ENCODE measurements at regions not wholly inside any gene's neighbourhood (a gene's known extent, or its start where the extent isn't known, plus 50 kb on each side); places are given as distances from the start of the nearest gene placed in this dataset.
"Not testable (repeated sequence)": the region's sequence is repeated elsewhere in the genome, so short reads cannot be mapped to it uniquely, and the experiment has no call there.

GRCh38 chr2:16186661-16187481 lies 246.5 kb downstream of the MYCN start:
- no peak for DNase-seq (ENCODE audit: low read depth in 3 of 3)

DNA sequence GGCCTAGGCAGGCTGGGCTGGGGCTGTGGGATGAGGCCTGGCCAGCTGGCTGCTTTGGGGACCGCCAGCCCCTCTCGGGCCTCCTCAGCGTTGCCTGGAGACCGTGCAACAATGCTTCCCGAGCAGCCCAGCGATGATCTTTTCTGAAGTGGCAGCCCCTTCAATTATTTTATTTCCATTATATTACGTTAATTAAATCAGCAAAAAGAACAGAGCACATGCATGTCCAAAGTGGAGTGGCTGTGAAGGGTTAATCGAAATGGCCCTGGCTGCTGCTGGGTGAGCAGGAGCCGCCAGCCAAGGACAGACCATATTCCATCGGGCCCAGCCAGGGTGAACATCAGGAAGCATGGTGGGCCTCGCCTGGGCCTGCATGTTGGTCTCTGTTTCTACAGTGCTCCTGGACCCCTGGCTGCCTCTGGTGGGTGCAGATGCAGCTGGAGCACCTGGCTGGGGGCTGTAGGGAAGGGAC lies 245.5 kb downstream of the MYCN start:
- no peak for DNase-seq (ENCODE audit: low read depth in 3 of 3)

GRCh38 chr2:16184945-16185660 lies 244.8 kb downstream of the MYCN start:
- DNase-seq (ENCODE audit: low read depth in 3 of 3): no peak

DNA sequence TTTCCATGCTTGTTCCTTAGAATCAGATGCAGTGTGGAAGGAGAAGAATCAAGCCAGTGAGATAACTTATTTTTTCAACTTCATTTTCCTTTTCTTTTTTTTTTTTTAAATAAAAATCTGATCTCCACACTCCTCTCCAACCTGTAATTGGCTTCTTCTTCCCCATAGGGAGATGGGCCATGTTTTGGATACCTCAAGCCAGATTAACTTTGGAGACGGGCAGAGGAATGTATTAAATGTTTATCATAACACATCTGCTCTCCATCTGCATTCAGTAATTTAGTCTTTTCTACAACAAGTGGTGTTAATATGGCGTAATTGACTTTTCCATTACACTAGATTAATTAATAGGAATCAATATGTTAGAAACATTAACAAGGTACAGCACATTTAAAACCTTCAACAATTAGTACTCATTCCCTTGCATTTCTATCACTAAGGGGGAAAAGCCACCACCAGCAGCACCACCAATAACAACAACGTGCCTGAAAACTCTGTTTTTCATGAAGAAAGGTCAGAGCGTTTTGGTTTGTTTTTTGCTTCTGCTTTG lies 244.1 kb downstream of the MYCN start:
- DNase-seq (ENCODE audit: low read depth in 3 of 3): no peak

DNA sequence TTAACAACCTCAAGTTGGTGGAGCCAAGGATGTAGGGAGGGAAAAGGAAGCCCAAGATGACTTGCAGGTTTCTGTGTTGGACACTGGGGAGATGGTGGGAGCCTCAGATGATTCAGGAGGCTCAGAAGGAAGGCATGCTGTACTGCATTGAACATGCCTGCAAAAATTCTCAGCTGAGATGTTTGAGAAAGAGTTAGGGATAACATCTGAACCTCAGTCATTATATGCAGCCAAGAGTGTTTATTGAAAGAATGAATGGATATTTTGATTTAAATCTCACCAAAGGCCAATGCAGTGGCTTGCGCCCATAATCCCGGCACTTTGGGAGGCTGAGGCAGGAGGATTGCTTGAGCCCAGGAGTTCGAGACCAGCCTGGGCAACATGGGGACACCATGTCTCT lies 243.0 kb downstream of the MYCN start:
- no peak for DNase-seq (ENCODE audit: low read depth in 3 of 3)

GRCh38 chr2:16182841-16183240 lies 242.5 kb downstream of the MYCN start:
- DNase-seq (ENCODE audit: low read depth in 3 of 3): no peak

GRCh38 chr2:16182311-16182815 lies 242.0 kb downstream of the MYCN start:
- not testable (repeated sequence) for DNase-seq (ENCODE audit: low read depth in 3 of 3)

DNA sequence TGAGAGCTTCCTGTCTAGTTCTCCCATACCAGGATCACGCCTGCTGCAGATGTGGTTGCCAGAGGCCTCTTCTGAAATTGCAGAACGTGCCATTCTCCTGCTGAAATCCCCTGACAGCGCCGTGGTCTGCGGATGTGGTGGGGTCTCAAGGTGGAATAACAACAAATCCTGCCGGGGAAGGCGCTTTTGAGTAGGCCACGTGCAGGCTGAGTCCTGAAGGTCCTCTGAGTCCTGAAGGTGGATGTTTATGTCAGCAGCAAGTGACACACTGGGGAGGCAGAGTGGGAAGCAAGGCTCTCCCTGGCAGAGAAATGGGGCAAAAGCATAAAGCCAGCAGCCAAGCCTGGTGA lies 241.4 kb downstream of the MYCN start:
- DNase-seq (ENCODE audit: low read depth in 3 of 3): no peak

DNA sequence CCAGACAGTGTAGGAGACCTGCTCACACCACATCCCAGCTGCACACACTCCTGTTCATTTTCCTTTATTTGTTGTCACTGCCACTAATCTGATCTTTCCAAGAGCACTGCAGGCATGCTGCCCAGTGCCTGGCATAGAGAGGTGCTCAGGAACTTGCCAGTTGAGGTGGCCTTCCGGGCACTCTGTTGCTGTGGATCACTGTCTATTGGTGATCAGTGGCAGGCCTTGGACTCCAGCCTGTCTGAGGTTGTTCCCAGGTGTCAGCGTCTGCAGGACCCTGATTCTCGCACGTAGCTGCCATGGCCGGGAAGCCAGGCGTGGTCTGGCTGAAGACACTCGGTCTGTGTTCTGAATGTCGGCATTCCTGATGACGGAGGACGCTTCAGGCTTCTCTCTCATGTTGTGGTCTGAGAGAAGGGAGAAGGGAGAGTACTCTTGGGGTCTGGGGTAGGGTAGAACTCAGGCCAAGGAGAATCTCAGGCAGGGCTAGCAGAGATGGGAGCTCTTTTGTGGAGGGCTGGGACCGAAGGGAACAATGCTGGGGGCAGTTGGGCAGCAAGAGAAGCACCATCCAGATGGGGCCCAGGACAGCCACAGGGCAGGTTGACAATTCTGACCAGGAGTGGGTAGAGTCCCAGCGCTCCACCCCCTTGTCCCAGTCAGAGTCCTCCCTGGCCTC lies 240.9 kb downstream of the MYCN start:
- DNase-seq (ENCODE audit: low read depth in 3 of 3): no peak

GRCh38 chr2:16180631-16181030 lies 240.3 kb downstream of the MYCN start:
- no peak for DNase-seq (ENCODE audit: low read depth in 3 of 3)

GRCh38 chr2:16179701-16180416 lies 239.5 kb downstream of the MYCN start:
- DNase-seq (ENCODE audit: low read depth in 3 of 3): no peak

DNA sequence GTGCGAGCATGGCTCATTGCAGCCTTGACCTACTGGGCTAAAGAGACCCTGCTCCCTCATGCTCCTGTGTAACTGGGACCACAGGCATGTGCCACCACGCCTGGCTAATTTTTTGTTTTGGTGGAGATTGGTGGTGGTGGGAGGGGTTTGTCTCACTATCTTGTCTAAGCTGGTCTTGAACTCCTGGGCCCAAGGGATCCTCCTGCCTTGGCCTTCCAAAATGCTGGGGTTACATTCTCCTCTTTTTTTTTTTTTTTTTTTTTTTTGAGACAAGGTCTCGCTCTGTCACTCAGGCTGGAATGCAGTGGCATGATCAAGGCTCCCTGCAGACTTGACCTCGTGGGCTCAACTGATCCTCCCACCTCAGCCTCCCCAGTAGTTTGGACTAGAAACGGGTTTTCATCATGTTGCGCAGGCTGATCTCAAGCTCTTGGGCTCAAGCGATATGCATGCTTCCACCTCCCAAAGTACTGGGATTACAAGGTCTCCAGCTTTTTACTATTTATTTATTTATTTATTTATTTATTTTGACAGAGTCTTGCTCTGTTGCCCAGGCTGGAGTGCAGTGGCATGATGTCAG lies 238.3 kb downstream of the MYCN start:
- DNase-seq (ENCODE audit: low read depth in 3 of 3): no peak

GRCh38 chr2:16177671-16178180 lies 237.4 kb downstream of the MYCN start:
- no peak for DNase-seq (ENCODE audit: low read depth in 3 of 3)

GRCh38 chr2:16176971-16177480 lies 236.7 kb downstream of the MYCN start:
- no peak for DNase-seq (ENCODE audit: low read depth in 3 of 3)

DNA sequence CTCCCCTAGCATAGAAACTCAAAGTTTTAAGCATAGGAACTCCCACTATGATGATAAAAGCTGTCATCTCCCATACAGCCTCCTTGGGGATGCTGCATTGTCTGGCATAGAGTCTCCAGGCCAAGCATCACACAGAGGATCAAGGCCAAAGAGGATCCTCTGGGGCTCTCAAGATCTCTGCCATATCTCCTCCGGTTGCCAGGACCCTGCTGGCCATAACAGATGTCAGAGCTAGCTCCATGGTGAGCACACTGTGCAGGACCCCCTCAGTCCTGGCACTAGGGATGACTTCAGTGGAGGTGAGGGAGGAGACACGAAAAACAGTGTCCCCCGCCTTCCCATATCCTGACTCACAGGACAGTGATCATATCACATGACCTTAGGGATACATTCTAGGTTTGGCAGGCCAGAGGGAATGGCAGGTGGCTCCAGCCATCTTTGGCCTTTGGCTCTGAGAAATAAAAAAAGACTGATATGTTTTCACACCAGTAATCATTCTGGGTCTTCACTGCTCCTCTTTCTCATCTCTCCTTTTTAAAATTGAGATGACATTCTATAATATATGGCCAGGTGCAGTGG lies 235.0 kb downstream of the MYCN start:
- DNase-seq (ENCODE audit: low read depth in 3 of 3): no peak

- no peak for DNase-seq (ENCODE audit: low read depth in 3 of 3)
Observed at GRCh38 chr2:16174693-16175045, 234.3 kb downstream of the MYCN start.

DNA sequence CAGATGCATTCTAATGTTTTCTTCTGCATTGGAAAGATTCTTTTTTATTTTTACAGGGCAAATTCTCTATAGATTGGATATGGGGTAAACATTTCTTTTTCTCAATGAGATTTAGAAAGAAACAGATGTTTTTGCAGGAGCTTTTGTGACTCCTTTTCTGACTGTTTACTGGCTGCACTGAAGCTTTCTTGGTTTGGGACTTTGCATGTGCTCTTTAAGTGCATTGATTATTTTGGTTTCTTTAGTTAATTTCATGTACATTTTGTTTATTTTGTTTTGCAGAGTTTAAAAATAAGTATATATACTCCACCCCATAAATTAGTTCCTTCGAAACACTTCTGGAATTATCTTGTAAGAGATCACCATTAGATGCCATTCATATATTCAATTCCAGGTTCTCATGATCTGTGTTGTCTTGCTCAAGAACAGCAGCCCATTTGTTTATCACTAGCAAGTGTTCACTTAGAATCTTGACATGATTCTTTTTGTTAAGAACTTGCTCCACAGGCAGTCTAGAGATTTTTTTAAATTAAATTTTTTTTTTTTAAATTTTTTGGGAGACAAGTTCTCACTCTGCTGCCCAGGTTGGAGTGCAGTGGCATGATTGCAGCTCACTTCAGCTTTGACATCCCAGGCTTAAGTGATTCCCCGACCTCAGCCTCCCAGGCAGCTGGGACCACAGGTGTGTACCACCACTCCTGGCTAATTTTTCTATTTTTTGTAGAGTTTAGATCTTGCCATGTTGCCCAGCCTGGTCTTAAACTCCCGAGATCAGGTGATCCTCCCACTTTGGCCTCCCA lies 233.7 kb downstream of the MYCN start:
- DNase-seq (ENCODE audit: low read depth in 3 of 3): no peak

GRCh38 chr2:16172324-16173175 lies 232.2 kb downstream of the MYCN start:
- DNase-seq (ENCODE audit: low read depth in 3 of 3): no peak
